GM19035 (cell line): ENCODE measurements at regions not wholly inside any gene's neighbourhood (a gene's known extent, or its start where the extent isn't known, plus 50 kb on each side); places are given as distances from the start of the nearest gene placed in this dataset.

Experiments
- ATAC-seq: cut with Tn5 transposase; IDR thresholded peaks from one replicate; pipeline ENCODE4 v1.9.1; 2021; ENCODE audit not compliant: unreplicated experiment

- ATAC-seq, result no peak
These were observed 288.1 kb downstream of the GADD45G start for GRCh38 chr9:89892920-89893319.

- ATAC-seq, result no peak
These were observed 289.1 kb downstream of the GADD45G start for GRCh38 chr9:89893886-89894285.

DNA sequence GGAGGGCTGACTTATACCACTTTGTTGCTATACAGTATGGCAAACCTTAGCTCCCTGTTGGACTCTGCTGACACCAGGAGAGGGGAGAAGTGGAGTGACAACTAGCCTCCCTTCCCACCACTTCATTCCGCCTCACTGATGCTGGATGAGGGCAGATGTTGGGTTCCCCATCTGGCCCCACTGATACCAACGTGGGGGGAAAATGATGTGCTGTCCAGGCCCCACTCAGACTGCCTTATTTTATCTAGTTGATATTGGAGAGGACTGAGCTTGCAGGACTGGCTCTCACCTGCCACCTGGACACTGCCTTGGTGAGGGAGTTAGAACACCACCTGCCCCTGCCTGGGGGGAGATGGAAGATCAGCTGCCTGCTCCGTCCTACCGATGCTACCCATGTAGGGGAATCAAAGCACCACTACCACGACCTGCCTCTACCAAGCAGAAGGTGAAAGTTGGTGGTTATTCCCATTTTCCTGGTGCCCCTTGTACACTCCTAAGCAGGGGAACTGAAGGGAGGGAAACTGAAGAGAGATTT is 292.1 kb downstream of the GADD45G start:
- ATAC-seq, result no peak

- ATAC-seq, result no peak
These were observed 294.8 kb downstream of the GADD45G start for GRCh38 chr9:89899573-89899972.

GRCh38 chr9:89901920-89902319 is 297.1 kb downstream of the GADD45G start:
- ATAC-seq, result no peak

DNA sequence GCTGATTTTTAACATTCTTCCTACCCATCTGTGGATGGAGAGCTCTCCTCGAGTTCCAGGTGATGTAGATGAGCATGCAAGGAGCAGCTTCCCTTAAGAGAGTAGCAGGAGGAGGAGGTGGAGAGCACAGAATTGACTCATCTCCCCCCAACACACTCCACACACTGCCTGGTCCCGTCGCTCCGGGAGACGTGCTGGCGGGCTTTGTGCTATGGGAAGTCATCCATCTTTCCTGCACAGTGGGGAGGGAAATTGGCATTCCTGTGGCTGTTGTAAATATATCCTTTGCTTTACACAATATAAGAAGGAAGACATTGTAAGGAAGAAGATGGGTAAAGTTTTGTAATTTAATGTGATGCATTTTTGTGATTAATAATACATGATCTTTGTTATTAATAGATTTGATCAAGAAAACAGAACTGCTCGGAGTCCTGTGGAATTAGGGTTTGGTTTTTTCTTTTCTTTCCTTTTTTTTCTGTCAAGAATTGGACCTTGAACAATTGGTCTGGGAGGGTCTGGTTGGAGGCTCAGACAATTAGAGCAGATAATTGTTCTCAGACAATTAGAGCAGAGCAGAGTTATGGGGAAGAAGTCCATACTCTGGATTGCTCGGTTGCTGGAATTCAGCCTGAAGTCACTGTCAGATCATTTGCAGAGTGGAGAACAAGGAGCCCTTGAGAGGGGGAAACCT is 297.8 kb downstream of the GADD45G start:
- no peak for ATAC-seq

- ATAC-seq, result no peak
These were observed 298.3 kb downstream of the GADD45G start for GRCh38 chr9:89903141-89903475.

GRCh38 chr9:89905606-89906338 is 301.0 kb downstream of the GADD45G start:
- no peak for ATAC-seq

- ATAC-seq, result no peak
These were observed 307.2 kb downstream of the GADD45G start for GRCh38 chr9:89911721-89912604.

GRCh38 chr9:89912605-89912953 is 307.8 kb downstream of the GADD45G start:
- ATAC-seq, result no peak

GRCh38 chr9:89915187-89915586 is 310.4 kb downstream of the GADD45G start:
- no peak for ATAC-seq

GRCh38 chr9:89916001-89916597 is 311.3 kb downstream of the GADD45G start:
- no peak for ATAC-seq

- ATAC-seq, result no peak
These were observed 313.0 kb downstream of the GADD45G start for GRCh38 chr9:89917861-89918260.

DNA sequence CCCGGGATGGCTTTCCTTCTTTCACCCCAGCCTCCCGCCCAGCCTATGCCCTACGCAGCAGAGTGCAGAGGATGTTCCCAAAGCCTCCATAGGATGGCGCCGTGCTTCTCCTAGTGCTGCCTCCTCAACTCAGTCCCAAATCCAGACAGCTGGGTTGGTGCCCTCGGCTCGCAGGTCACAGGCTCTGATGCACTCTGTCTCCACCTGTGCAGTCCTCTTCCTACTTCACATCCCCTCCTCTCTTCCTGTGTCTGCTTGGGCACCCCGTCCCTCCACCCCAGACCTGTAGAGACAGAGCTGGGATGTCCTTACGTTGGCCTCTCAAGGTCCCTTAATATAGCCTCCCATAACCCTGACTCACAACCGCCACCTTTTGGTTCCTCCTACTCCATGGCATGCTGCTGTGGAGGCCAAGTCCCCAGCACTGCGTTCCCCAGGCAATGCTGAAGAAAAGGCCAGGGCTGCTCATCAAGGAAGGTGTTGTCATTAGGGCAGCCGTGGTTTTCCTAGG is 314.4 kb downstream of the GADD45G start:
- ATAC-seq, result no peak

GRCh38 chr9:89920131-89920530 is 315.3 kb downstream of the GADD45G start:
- no peak for ATAC-seq

- ATAC-seq, result no peak
These were observed 316.1 kb downstream of the GADD45G start for GRCh38 chr9:89920951-89921350.

DNA sequence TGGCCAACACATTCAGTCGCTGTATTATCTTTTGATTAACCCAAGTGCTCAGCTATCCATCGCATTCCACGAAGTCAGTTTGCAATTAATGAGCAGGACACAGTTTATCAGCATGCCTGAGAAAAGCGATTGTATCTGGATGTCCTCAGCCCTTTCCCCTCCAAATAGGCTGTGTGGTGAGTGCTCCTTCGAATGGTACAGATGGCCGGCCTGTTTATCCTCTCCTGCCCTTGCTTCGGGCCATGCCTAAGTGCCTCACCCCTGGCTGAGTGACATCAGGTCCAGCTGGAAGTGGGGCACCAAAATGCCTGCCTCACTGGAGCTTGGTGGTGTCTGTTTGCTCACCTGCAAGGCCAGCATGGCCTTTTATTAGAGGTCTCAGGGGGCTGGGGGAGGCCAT is 317.3 kb downstream of the GADD45G start:
- ATAC-seq, result no peak

GRCh38 chr9:89923174-89923573 is 318.4 kb downstream of the GADD45G start:
- no peak for ATAC-seq

DNA sequence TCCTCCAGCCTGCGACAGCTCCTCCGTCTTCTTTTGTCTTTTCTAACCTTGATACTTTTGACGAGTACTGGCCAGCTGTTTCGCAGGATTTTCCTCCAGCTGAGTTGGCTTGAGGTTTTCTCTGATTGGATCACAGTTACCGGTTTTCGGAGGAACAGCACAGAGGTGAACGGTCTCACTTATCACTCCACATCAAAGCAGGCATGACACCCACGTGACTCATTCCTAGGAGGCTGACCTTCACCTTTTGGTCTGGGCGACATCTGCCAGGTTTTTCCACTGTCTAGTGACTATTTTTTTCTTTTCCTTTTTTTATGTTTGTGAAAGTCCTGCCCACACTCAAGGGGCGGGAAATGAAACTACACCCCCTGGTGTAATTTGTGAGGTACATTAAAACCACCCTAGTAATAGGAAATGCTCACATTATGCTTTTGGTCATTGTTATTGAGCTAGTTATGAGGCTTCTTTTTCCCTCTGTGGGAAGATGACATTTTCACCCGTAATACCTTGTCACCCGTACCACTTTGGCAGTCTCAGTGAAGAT is 319.2 kb downstream of the GADD45G start:
- no peak for ATAC-seq

DNA sequence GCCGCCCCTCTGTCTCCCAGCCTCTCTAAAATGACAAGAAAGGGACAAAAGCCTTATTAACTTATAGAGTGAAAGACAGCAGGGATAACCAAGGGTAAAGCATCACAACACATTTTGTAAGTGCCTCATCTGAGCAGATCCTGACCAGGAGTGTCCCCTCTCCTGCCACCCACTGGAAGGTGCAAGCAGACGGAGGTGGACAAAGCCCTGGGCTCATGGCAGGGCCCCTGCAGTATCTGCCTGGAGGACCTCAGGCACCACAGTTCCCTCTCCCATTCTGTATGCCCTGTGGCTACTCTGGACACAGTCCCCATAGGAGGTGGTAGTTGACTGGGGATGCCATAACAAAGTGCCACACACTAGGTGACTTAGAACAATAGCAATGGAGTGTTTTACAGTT is 319.8 kb downstream of the GADD45G start:
- no peak for ATAC-seq

DNA sequence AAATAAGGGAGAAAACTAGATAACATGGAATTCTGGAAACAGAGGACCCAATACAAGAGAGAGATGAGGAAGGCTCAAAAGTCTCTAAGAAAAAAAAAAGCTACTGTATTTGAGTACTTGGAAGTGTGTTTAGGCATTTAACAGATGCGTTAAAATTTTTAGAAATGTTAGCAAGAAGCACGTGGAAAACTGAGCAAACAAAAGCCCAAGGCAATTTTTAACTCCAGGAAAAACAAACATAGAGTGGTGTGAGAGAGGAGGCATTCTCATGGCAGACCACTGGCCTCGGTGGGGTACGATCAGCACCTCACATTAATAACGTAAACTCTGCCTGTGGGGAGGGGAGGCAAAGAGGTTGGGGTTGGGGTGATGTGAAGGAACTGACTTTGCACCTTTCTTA is 321.4 kb downstream of the GADD45G start:
- ATAC-seq, result no peak
